NCI-H2227 (cell line): ENCODE measurements at regions not wholly inside any gene's neighbourhood (a gene's known extent, or its start where the extent isn't known, plus 50 kb on each side); places are given as distances from the start of the nearest gene placed in this dataset.
"Not testable (repeated sequence)": the region's sequence is repeated elsewhere in the genome, so short reads cannot be mapped to it uniquely, and the experiment has no call there.

ENCODE experiments used
- DNase-seq: peaks from one replicate; lab custom pipeline; 2025; ENCODE audit not compliant: unreplicated experiment; lab: John Stamatoyannopoulos, UW

DNA sequence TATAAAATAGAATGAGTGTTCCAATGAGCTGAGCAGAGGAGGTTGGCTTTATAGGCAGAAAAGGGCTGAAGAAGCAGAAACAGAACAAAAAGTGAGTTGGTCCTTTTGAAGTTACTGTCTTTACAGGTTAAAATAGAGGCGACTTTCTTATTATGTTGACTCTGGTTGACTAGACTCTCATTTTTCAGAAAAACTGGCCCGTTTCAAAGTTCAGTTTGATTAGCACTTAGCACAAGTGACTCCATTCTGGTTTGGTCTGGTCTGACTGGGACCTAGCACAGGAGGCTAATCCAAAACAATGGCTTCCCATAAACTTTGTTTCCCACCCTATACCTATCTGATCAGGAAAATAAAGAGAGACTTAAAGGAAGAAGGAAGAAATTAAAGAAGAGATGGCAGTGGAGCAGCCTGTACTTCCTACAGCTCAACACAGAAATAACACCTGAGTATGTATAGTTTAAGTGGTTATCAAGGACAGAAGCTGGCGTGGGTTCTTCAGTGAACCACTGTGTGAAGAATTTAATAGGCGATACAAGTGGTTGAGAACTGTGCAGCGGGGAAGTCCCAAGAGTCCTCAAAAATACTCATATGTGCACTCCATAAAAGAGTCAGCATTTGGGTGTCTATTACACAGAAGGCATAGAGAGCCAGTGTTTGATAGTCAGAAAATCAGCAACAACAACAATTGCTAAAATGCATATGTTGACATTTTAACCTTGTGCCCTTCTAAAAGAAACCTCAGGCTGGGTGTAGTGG is 554.8 kb upstream of the HTR2C start:
- no peak for DNase-seq

DNA sequence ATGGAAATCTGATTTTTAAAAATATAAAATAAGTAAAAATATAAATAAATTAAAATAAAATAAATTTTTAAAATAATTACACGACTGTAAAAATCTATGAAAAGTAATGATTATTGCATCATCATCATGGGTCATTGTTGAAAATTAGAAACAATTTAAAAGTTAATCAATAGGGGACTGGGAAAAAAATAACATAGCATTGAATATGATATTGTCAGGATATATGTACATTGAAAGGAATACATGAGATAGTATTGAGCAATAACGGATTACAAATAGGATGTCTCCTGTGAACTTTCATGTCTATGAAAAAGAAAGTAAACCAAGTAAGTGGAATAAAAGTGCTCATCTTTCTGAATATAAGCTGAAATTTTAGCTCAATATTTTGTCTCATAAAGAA is 566.8 kb upstream of the HTR2C start:
- no peak for DNase-seq

DNA sequence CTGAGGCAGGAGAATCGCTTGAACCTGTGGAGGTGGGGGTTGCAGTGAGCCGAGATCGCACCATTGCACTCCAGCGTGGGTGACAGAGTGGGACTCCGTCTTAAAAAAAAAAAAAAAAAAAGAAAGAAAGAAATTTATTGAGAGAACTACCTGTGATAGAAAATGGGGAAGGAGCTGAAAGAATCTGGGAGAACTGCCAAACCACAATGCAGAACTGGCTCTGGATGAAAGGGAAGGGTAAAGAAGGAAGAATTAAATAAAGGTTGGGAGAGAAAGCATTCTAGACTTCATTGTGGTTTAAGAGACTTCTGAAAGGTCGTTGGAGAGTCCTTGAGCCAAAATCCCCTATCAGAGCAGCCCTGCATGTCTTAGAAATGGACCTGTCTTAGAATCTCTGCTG is 567.9 kb upstream of the HTR2C start:
- no peak for DNase-seq

- no peak for DNase-seq
Observed at GRCh38 chrX:114006664-114007063, 577.2 kb upstream of the HTR2C start.

- DNase-seq, result no peak
Observed at GRCh38 chrX:113996781-113997180, 587.1 kb upstream of the HTR2C start.

DNA sequence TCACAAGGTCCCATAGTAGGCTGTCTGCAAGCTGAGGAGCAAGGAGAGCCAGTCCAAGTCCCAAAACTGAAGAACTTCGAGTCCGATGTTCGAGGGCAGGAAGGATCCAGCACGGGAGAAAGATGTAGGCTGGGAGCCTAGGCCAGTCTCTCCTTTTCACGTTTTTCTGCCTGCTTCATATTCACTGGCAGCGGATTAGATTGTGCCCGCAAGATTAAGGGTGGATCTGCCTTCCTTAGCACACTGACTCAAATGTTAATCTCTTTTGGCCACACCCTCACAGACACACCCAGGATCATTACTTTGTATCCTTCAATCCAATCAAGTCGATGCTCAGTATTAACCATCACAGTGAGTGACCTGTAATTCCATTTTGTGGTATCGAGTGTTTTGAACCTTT is 592.2 kb upstream of the HTR2C start:
- not testable (repeated sequence) for DNase-seq

DNA sequence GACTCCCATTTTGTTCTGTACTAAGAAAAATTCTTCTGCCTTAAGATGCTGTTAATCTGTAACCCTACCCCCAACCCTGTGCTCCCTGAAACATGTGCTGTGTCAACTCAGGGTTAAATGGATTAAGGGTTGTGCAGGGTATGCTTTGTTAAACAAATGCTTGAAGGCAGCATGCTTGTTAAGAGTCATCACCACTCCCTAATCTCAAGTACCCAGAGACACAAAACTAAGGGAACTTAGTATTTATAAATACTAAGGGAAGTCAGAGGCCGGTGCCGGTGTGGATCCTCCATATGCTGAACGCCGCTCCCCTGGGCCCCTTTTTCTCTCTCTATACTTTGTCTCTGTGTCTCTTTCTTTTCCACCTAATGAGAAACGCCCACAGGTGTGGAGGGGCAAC is 593.2 kb upstream of the HTR2C start:
- not testable (repeated sequence) for DNase-seq

- not testable (repeated sequence) for DNase-seq
Observed at GRCh38 chrX:113988315-113988935, 595.5 kb upstream of the HTR2C start.

DNA sequence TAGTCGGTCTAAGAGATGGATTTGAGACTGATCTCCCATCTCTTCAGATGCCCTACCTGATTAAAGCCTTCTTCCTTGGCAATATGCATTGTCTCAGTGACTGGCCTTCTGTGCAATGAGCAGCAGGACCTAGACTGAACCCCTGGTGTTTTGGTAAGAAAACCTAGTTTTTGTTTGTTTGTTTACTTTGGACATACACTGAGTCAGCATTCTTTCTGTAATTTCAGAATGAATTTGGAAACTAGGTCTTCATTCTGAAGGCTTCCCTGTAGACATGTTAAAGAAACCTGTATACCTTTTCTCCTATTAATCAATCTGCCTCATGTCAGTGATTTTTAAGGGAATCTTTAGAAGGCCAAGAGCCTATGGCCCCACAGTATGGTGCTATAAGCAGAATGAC is 597.5 kb upstream of the HTR2C start:
- no peak for DNase-seq

- DNase-seq, result no peak
Observed at GRCh38 chrX:113982766-113983165, 601.1 kb upstream of the HTR2C start.

DNA sequence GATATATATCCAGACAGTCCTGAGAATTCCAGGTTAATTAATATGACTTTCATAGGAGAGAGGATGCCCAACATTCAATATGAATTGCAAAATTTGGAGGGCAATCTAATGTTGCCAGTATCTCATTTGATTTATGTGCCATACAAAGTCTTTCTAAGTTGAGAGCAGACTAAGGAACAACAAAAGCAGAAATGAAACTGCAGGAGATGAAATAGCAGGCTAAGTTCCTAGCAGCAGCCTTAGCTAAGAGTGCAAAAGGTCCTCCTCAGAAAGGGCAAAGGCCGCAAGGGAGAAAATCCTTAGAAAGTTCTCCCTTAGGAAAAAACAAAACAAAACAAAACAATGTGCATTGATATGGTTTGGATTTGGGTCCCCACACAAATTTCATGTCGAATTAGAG is 602.9 kb upstream of the HTR2C start:
- no peak for DNase-seq

GRCh38 chrX:113977887-113978286 is 606.0 kb upstream of the HTR2C start:
- DNase-seq, result no peak

DNA sequence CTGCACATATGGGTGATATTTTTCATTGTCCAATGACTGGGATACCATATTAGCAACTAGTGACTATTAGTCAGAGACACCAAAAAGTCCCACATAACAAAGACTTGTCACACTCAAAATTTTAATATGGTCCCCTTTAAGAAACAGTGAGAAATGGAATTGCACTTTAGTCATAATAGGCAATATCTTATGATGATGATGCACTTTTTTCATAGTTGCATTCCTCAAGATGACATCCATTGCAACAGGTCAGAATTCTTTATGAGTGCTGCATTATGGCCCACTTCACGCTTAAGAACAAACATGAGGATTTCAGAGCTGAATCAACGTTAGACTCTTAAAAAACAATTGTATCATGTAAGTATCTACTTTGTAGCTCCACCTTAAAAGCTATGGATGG is 608.4 kb upstream of the HTR2C start:
- no peak for DNase-seq

- DNase-seq, result no peak
Observed at GRCh38 chrX:113974881-113975280, 609.0 kb upstream of the HTR2C start.

GRCh38 chrX:113973706-113974105 is 610.2 kb upstream of the HTR2C start:
- DNase-seq, result no peak

DNA sequence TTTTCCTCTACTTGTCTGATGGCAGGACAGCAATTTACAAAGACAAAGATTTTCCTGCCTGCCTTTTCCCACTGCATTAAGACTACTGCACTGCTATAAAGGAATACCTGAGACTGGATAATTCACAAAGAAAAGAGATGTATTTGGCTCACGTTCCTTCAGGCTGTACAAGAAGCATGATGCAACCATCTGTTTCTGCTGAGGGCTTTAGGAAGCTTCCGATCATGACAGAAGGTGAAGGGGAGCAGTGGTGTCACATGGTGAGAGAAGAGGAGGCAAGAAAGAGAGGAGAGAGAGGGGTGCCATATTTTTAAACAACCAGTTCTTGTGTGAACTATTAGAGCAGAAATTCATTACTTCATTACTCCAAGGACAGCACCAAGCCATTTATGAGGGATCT is 617.1 kb upstream of the HTR2C start:
- DNase-seq, result no peak

DNA sequence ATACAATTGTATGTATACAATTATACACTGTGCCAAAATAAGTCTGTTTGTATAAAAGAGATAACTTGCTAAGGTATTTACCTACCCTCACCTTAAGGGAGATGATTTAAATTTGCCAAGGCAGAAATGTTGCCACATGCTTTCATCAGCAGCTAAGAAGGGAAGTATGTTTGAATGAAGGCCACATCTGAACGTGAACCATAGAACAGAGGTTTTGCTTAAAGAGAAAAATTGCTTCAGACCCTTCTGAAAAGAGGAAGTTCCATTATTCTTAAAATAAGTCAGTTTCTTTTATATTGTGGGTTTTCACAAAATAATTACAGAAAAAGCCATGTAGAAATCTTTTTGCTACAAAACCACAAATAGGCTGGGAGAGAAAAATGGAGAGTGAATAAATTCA is 621.5 kb upstream of the HTR2C start:
- DNase-seq, result no peak

GRCh38 chrX:113959912-113960626 is 623.8 kb upstream of the HTR2C start:
- DNase-seq, result no peak

DNA sequence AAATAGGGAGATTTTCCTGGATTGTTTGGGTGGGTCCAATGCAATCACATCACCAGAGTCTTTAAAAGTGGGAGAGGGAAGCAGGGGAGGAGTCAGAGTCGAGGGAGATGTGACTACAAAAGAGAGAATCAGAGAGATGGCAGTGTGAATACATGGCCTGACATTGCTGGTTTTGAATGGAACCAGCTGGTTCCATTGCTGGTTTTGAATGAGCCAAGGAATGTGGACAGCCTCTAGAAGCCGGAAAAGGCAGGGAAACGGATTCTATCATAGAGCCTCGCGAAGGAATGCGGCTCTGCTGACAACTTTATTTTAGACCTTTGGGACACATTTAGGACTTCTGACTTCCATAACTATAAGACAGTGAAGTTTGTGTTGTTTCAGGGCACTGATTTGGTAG is 627.0 kb upstream of the HTR2C start:
- DNase-seq, result no peak

DNA sequence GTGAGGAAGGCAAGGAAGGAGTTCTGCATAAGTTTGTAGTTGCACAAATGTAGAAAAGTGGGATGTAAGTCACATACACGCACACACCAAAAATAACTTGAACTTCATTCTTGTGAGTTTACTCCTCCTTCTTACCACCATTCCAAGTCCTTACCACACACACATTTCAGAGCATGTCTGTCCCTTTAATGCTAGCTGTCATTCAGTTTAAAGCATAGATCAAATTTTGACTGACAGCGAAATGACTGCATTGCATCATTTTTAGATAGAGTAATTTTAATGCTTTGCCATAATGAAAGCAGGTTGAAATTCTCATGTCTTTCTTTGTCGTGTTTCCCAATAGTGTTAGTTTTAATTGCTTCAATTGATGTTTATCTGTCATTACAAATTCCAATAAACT is 629.6 kb upstream of the HTR2C start:
- DNase-seq, result no peak

DNA sequence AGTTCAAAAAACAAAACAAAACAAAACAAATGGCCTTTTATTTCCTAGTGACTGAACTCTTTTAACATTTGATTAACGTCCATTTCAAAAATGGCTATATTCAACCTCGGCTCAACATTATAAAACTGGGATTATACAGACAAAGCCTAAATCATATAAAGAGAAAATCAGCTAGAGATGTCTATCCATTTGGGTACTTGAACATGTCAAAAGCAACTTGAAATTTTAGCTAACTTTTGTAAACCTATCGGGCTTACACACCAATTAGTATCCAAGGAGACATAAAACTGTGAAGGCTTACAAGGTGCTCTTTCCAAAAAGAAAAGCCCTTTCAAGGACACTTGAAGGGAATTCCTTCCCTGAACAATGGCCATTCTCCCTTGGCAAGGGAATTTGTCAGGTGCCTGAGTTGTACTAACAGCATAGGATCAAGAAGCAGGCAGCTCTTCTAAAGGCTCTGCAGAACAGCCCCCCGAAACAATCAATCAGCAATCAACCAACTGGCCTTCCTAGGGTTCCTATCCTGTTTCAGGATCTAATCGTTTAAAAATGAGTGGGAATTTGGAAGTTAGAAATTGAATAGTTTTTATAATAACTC is 633.7 kb upstream of the HTR2C start:
- DNase-seq, result no peak

- DNase-seq, result no peak
Observed at GRCh38 chrX:113947548-113947947, 636.3 kb upstream of the HTR2C start.
